Adrenal gland (tissue), 9 donors: ENCODE measurements at regions not wholly inside any gene's neighbourhood (a gene's known extent, or its start where the extent isn't known, plus 50 kb on each side); places are given as distances from the start of the nearest gene placed in this dataset.
"Not testable (repeated sequence)": the region's sequence is repeated elsewhere in the genome, so short reads cannot be mapped to it uniquely, and the experiment has no call there.

ENCODE experiments used
- DNase-seq, 7 donors: peaks; one replicate each; pipeline ENCODE4 v3.0.0-alpha.2; 2019 to 2020
- H3K27ac ChIP-seq, 5 donors: fragments of 200-600 bp; sonication (generic) in 4 of 5; 1 replicate in 3 of 5; 2 replicates in 2 of 5; pipeline versions ENCODE4 v1.5.1 to v1.8.0; 2016 to 2020; ENCODE audit warnings: mild to moderate bottlenecking in 1 of 5
- H3K27me3 ChIP-seq: fragments of 200-600 bp; 2 replicates; pipeline ENCODE4 v1.8.0; 2021
- H3K36me3 ChIP-seq, 2 donors: fragments of 200-600 bp; replicated peaks in 1 of 2; 1 replicate in 1 of 2; 2 replicates in 1 of 2; pipeline versions ENCODE4 v1.5.1 to v1.8.0; 2018 to 2022
- H3K4me1 ChIP-seq, 2 donors: fragments of 200-600 bp; replicated peaks in 1 of 2; 1 replicate in 1 of 2; 2 replicates in 1 of 2; pipeline versions ENCODE4 v1.5.1 to v1.8.0; 2018 to 2021
- H3K4me3 ChIP-seq, 4 donors: fragments of 200-600 bp; sonication (generic) in 3 of 4; one replicate each; pipeline ENCODE4 v1.5.1; 2016 to 2018
- H3K9me3 ChIP-seq, 3 donors: fragments of 200-600 bp; sonication (generic) in 1 of 3; replicated peaks in 1 of 3; 1 replicate in 2 of 3; 2 replicates in 1 of 3; pipeline versions ENCODE4 v1.5.1 to v1.8.0; 2016 to 2021
- CTCF ChIP-seq, 6 experiments: fragments of 450-650 bp in 4 of 6; fragments of 200-600 bp in 2 of 6; sonication (generic) in 1 of 6; IDR thresholded peaks; 1 replicate in 5 of 6; 2 replicates in 1 of 6; pipeline versions ENCODE4 v1.5.1 to v1.8.0; 2016 to 2021; ENCODE audit warnings: antibody characterized with exemption in 6 of 6, mild to moderate bottlenecking in 2 of 6, moderate library complexity in 1 of 6
- POLR2A ChIP-seq, 2 donors: fragments of 450-650 bp; IDR thresholded peaks; one replicate each; pipeline ENCODE4 v1.6.1; 2017; ENCODE audit warnings: antibody characterized with exemption in 2 of 2, mild to moderate bottlenecking in 2 of 2, moderate library complexity in 1 of 2
- WGBS, 4 donors: extraction: QIAGEN DNeasy Blood & Tissue Kit in 2 of 4; methylation state at CpG; one replicate each; pipeline versions ENCODE4 v1.1.5 to v1.1.7; 2013 to 2017; 5-methylcytosine and 5-hydroxymethylcytosine counted together
- intact Hi-C, 2 donors: fragments of 100-400 bp; cut with DNase I; formaldehyde crosslinking; loops; one replicate each; pipeline versions ENCODE4 v1.14.1 to v1.15.0; 2022 to 2023
- donor health status: healthy with polysubstance abuse.
- donor health status: Bipolar disorder and iron deficiency.
- donor health status: DM: yes; HTN: yes; CAD: no.
- donor health status: DM: no; HTN: no; CAD: no.
- donor health status: DM: no; HTN: no; CAD: no.

DNA sequence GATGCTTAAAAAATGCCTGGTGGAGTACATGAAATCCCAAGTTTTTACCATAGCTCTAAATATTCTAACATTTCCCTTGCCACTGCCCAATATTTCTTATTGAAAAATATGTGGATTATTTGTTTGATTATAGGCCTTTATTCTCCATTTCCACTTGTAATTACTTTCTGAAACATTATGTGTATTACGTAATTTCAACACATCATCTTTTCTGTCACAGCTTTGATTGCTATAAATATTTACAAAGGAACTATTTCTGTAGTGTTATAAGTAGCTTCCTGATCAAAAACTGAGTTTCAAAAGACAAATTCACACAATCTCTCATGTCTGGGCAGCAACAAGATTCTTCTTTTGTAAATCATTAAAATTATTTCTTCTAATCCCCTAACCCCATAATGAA is 859.6 kb upstream of the CRIM1 start:
- H3K27me3 ChIP-seq = no peaks in the 10 kb centered on the region
- no peaks in the 10 kb centered on the region for H3K36me3 ChIP-seq
- TF ChIP-seq POLR2A (IDR thresholded peaks at IDR 0.05) (no peak), CTCF (IDR thresholded peaks at IDR 0.05) (no peak)
- DNase-seq = no peak
- intact Hi-C loops = no loop called here
- no peaks in the 10 kb centered on the region for H3K9me3 ChIP-seq
- H3K4me1 ChIP-seq = no peaks in the 10 kb centered on the region
- no peak overlapping the region for H3K4me3 ChIP-seq
- WGBS, 4 donors = 73 to 97% (median 88%) methylated on average over 1 of the region's 1 CpG
- no peak overlapping the region for H3K27ac ChIP-seq

DNA sequence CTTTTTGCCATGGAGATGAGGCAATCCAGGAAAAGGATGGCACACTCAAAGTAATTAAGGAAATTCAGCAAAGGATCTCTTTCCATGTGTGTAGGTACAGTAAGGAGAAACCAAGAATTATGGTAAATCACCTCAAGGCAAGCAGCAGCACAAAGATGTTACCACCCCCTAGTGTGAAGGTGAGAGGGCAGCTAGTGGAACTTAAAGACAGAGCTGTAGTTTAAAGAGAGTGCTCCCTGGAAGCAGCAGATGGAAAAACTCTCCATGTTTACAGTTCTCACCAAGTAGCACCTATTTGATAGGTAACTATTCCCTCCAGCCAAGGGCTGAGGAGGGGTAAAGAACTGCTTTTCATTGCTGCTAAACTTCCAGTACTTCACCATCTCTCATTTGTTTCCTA is 860.4 kb upstream of the CRIM1 start:
- no peaks in the 10 kb centered on the region for H3K27me3 ChIP-seq
- H3K27ac ChIP-seq = no peak overlapping the region
- H3K36me3 ChIP-seq = no peaks in the 10 kb centered on the region
- DNase-seq = no peak
- no peak overlapping the region for H3K4me3 ChIP-seq
- TF ChIP-seq POLR2A (IDR thresholded peaks at IDR 0.05) (no peak), CTCF (IDR thresholded peaks at IDR 0.05) (no peak)
- intact Hi-C loops = no loop called here
- no peaks in the 10 kb centered on the region for H3K4me1 ChIP-seq
- no peaks in the 10 kb centered on the region for H3K9me3 ChIP-seq

GRCh38 chr2:35478121-35478520 is 877.5 kb upstream of the CRIM1 start:
- H3K9me3 ChIP-seq, DNase-seq, H3K4me1 ChIP-seq, H3K27ac ChIP-seq, H3K4me3 ChIP-seq, H3K27me3 ChIP-seq, H3K36me3 ChIP-seq, intact Hi-C loops: not testable (repeated sequence)
- 50 to 79% (median 78%) methylated on average over 1 to 2 of the region's 2 CpGs; no CpG with 5 or more reads in 1 of the 4 donors for WGBS, 4 donors

DNA sequence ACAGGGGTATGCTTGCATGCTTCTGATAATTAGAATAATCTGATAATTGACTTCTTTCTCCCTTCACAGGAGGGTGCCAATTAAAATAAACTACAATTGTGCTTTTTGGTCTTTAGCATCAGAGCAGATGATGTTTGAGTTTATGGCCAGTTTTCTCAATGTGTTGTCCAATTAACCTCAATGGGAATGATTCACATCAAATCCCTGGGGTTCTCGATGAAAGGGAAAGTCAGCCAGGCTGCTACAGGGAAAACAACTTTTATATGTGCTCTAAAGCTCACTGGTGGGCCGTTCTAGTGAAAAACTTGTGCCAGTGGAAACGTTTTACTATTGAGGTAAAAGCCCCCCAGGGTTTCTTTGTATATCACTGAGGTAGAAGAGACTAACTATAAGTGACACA is 887.3 kb upstream of the CRIM1 start:
- no peaks in the 10 kb centered on the region for H3K27me3 ChIP-seq
- H3K9me3 ChIP-seq = no peaks in the 10 kb centered on the region
- intact Hi-C loops = no loop called here
- H3K4me3 ChIP-seq = no peak overlapping the region
- no peak overlapping the region for H3K27ac ChIP-seq
- H3K36me3 ChIP-seq = no peaks in the 10 kb centered on the region
- TF ChIP-seq CTCF (IDR thresholded peaks at IDR 0.05) (no peak), POLR2A (IDR thresholded peaks at IDR 0.05) (no peak)
- DNase-seq = no peak
- H3K4me1 ChIP-seq = no peaks in the 10 kb centered on the region
- 32 to 44% (median 43%) methylated on average over 3 of the region's 3 CpGs for WGBS, 4 donors

DNA sequence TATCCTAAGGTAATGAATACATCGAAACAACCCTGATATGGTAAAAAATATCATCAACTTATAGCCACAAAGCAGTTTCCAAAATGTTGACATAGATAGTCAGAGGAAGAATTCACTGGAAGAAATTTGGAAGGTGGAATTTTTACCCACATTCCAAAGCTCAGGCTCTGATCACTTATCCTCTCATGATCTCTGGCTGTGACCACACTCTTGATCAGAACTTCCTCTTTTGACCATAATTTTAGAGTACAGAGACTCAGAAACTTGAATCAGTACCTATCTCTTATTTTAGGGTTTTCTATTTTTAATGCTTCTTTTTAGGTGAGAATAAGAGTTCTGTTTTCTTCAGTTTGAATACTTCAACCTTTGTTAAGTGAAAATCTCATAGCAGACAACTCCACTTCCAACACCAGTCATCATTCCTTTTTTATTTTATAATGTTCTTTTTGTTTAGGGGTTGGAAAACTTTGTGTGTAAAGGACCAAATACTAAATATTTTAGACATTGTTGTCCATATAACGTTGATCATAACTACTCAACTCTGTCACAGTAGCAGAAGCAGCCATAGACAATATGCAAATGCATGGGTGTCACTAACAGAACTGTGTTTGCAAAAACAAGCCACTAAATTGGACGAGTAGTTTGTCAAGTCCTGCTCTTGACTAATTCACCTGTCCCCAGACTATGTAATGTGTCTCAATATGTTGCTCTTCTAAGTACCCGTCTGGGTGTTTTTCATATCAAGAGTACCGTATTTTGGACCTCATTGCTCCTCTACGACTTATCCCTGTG is 891.6 kb upstream of the CRIM1 start:
- TF ChIP-seq CTCF (IDR thresholded peaks at IDR 0.05) = no peak
- TF ChIP-seq POLR2A (IDR thresholded peaks at IDR 0.05) = no peak
- no peaks in the 10 kb centered on the region for H3K27me3 ChIP-seq
- intact Hi-C loops = no loop called here

More for the DNA sequence above, 891.6 kb upstream of the CRIM1 start:
- WGBS, 4 donors = 66 to 78% (median 70%) methylated on average over 6 of the region's 6 CpGs
- Histone ChIP-seq H3K9me3 (no peaks in the 10 kb centered on the region), H3K4me1 (no peaks in the 10 kb centered on the region), H3K27ac (no peak overlapping the region), H3K36me3 (no peaks in the 10 kb centered on the region), H3K4me3 (no peak overlapping the region)
- no peak for DNase-seq
